Upper lobe of left lung (tissue), 4 donors: ENCODE measurements at regions not wholly inside any gene's neighbourhood (a gene's known extent, or its start where the extent isn't known, plus 50 kb on each side); places are given as distances from the start of the nearest gene placed in this dataset.

ENCODE experiments used
- EP300 ChIP-seq, 4 donors: sonication (generic); formaldehyde crosslinking; IDR thresholded peaks; one replicate each; pipeline ENCODE4 v1.5.1; 2017; ENCODE audit warnings: antibody characterized with exemption in 4 of 4, control low read depth in 2 of 4
- TF ChIP-seq, protein P1 (sequence below), 6 experiments: fragments of 450-650 bp in 4 of 6; fragments of 200-600 bp in 2 of 6; sonication (generic) in 2 of 6; IDR thresholded peaks; one replicate each; pipeline ENCODE4 v1.5.1; 2016 to 2019; ENCODE audit warnings: antibody characterized with exemption in 6 of 6

DNA sequence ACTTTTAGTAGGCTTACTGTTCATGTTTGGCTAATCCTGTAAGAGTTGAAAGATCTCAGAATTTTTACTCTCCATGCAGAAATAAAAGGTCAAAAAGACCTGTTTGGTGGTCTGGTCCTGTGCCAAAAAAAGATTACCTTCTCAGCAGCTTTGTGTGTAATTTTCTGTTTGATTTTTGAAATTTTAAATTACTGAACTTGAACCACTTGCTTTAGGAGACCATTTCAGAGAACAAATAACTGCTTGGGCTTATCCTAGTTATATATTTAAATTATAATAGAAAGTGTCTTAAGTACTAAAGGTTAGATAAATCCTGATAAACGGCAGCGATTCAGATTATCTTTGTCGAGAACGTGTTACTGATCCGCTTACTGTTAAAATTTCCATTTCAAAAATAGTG lies 118.3 kb upstream of the GRIK2 start:
- TF ChIP-seq, protein P1, sequence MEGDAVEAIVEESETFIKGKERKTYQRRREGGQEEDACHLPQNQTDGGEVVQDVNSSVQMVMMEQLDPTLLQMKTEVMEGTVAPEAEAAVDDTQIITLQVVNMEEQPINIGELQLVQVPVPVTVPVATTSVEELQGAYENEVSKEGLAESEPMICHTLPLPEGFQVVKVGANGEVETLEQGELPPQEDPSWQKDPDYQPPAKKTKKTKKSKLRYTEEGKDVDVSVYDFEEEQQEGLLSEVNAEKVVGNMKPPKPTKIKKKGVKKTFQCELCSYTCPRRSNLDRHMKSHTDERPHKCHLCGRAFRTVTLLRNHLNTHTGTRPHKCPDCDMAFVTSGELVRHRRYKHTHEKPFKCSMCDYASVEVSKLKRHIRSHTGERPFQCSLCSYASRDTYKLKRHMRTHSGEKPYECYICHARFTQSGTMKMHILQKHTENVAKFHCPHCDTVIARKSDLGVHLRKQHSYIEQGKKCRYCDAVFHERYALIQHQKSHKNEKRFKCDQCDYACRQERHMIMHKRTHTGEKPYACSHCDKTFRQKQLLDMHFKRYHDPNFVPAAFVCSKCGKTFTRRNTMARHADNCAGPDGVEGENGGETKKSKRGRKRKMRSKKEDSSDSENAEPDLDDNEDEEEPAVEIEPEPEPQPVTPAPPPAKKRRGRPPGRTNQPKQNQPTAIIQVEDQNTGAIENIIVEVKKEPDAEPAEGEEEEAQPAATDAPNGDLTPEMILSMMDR (IDR thresholded peaks at IDR 0.05) = no peak
- TF ChIP-seq EP300 (IDR thresholded peaks at IDR 0.05) = no peak
